ENCODE measurements at regions not wholly inside any gene's neighbourhood (a gene's known extent, or its start where the extent isn't known, plus 50 kb on each side); places are given as distances from the start of the nearest gene placed in this dataset.

- no peak for TF ChIP-seq CTCF (IDR thresholded peaks at IDR 0.05; ENCODE audit: low read depth, low read length, poor library complexity, severe bottlenecking)
- no peak for TF ChIP-seq EZH2phosphoT487 (IDR thresholded peaks at IDR 0.05; ENCODE audit: borderline replicate concordance, low read length)
These were observed 901.8 kb downstream of the GLUD2 start for GRCh38 chrX:121949041-121949760.
